ENCODE measurements at regions not wholly inside any gene's neighbourhood (a gene's known extent, or its start where the extent isn't known, plus 50 kb on each side); places are given as distances from the start of the nearest gene placed in this dataset.
A peak's percentile ranks its signal among the peaks of the same experiment; 100 is the strongest.

DNA sequence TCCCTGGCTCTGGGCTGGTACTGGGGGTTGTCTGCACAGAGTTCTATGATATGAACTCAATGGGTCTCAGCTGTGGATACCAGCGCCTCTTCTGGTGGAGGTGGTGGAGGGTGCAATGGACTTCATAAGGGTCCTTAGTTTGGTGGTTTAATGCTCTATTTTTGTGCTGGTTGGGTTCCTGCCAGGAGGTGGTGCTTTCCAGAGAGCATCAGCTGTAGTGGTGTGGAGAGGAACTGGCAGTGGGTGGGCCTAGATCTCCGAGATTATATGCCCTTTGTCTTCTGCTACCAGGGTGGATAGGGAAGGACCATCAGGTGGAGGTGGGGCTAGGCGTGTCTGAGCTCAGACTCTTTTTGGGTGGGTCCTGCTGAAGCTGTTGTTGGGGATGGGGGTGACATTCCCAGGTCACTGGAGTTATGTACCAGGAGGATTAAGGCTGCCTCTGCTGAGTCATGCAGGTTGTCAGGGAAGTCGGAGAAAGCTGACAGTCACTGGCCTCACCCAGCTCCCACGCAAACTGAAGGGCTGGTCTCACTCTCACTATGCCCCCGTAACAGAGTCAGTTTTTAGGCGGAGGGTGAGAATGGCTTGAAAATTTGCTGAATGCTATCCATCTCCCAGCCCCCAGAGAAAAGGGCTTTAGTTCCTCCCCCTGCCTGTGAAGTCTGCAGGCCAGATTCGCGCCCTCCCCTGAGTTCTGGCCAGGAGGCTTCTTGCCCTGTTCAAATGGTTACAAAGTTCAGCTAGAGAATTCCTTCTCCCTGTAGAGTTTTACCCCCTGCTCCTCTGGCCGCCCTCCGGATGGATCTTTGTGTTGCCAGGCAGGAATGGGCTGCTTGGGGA is 902.9 kb downstream of the LTN1 start:
- 86 to 91% methylated on average over 5 to 11 of the region's 11 CpGs for WGBS, 2 donors
- H3K27me3 ChIP-seq, result no peaks in the 10 kb centered on the region
- H3K4me3 ChIP-seq, result no peak overlapping the region
- peak in 1 of 2 donors; percentile 35 for ATAC-seq (ENCODE audit: low FRiP score in 2 of 2)
- TF ChIP-seq EP300 (IDR thresholded peaks at IDR 0.05) (no peak), POLR2A (IDR thresholded peaks at IDR 0.05) (no peak), POLR2AphosphoS5 (IDR thresholded peaks at IDR 0.05) (no peak)
- TF ChIP-seq, protein P1, sequence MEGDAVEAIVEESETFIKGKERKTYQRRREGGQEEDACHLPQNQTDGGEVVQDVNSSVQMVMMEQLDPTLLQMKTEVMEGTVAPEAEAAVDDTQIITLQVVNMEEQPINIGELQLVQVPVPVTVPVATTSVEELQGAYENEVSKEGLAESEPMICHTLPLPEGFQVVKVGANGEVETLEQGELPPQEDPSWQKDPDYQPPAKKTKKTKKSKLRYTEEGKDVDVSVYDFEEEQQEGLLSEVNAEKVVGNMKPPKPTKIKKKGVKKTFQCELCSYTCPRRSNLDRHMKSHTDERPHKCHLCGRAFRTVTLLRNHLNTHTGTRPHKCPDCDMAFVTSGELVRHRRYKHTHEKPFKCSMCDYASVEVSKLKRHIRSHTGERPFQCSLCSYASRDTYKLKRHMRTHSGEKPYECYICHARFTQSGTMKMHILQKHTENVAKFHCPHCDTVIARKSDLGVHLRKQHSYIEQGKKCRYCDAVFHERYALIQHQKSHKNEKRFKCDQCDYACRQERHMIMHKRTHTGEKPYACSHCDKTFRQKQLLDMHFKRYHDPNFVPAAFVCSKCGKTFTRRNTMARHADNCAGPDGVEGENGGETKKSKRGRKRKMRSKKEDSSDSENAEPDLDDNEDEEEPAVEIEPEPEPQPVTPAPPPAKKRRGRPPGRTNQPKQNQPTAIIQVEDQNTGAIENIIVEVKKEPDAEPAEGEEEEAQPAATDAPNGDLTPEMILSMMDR (IDR thresholded peaks at IDR 0.05), result no peak
- H3K4me1 ChIP-seq, result no peaks in the 10 kb centered on the region
- H3K27ac ChIP-seq, result no peak overlapping the region
- DNase-seq, result no peak
- no peaks in the 10 kb centered on the region for H3K9me3 ChIP-seq
- H3K36me3 ChIP-seq, result no peaks in the 10 kb centered on the region

DNA sequence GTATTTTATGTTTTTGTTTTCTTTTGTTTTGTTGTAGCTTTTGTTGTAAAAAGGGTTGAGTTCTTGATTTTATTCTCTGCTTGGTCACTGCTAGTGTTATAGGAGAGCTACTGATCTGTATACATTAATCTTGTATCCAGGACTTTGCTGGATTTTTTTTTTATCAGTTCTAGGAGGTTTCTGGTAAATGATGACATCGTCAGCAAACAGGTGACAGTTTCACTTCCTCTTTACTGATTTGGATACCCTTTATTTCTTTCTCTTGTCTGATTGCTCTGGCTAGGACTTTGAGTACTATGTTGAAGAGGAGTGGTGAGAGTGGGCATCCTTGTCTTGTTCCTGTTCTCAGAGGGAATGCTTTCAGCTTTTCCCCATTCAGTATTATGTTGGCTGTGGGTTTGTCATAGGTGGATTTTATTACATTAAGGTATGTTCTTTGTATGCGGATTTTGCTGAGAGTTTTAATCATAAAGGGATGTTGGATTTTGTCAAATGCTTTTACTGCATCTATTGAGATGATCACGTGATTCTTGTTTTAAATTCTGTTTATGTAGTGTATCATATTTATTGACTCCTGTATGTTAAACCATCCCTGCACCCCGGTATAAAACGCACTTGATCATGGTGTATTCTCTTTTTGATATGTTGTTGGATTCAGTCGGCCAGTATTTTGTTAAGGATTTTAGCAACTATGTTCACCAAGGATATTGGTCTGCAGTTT is 905.7 kb downstream of the LTN1 start:
- 93 to 94% methylated on average over 6 of the region's 6 CpGs for WGBS, 2 donors
- ATAC-seq (ENCODE audit: low FRiP score in 2 of 2) (no peak), DNase-seq (no peak)
- Histone ChIP-seq H3K4me1 (no peaks in the 10 kb centered on the region), H3K36me3 (no peaks in the 10 kb centered on the region), H3K27me3 (no peaks in the 10 kb centered on the region), H3K27ac (no peak overlapping the region), H3K4me3 (no peak overlapping the region), H3K9me3 (no peaks in the 10 kb centered on the region)
- TF ChIP-seq, protein P1 (IDR thresholded peaks at IDR 0.05), result no peak
- no peak for TF ChIP-seq EP300 (IDR thresholded peaks at IDR 0.05)
- TF ChIP-seq POLR2A (IDR thresholded peaks at IDR 0.05), result no peak
- no peak for TF ChIP-seq POLR2AphosphoS5 (IDR thresholded peaks at IDR 0.05)

DNA sequence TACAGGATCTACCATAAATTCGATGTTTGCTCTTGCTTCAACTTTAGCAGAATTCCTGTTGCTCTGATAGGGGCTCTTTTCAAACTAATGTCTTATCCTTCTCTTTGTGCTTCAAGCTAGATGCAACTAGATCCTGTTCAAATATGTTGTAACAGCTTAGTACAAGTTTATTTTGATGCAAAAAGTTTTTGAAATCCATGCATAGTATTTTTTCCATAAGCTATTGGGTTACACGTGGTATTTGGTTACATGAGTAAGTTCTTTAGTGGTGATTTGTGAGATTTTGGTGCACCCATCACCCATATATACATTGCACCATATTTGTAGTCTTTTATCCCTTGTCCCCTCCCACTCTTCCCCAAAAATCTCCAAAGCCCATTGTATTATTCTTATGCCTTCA is 907.7 kb downstream of the LTN1 start:
- H3K27ac ChIP-seq, result no peak overlapping the region
- H3K4me1 ChIP-seq, result no peaks in the 10 kb centered on the region
- H3K4me3 ChIP-seq, result no peak overlapping the region
- no peaks in the 10 kb centered on the region for H3K27me3 ChIP-seq
- 84 to 87% methylated on average over 2 of the region's 2 CpGs for WGBS, 2 donors
- DNase-seq (no peak), ATAC-seq (ENCODE audit: low FRiP score in 2 of 2) (no peak)
- no peaks in the 10 kb centered on the region for H3K36me3 ChIP-seq
- no peaks in the 10 kb centered on the region for H3K9me3 ChIP-seq
- TF ChIP-seq POLR2AphosphoS5 (IDR thresholded peaks at IDR 0.05), result no peak

DNA sequence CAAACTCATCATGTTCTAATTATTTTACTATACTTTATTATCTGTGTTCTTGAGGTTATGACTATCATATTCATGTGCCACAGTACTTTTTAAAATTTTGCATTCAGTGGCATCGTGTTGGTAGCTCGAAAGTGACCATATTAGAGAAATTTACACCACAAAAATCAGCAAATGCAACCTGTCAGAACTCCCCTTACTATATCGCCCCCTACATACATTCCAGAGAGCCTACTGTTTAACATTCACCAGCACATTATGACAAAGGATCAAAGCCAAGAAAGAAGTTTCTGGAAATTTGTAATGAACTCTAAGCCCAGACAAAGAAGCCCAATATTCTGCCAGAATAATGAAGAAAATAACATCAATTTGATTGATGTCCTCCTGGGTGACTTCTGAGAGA is 909.3 kb downstream of the LTN1 start:
- 92 to 93% methylated on average over 3 of the region's 3 CpGs for WGBS, 2 donors

DNA sequence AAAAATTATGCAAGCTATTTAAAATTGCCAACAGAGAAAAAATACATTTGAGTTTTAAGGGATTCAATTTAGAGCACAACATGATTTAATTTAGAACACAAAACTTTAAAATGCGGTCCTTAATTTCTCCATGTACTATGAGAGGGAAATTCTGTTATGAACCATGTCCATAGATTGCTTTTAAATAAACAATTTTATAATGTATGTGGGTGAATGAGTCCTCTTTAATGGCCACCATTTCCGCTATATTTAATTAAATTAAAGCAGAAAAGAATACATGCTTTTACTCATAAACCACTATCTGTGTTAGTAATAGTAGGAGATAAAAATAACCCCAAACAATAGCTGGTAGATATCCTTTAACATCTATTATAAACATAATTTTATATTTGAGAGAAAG is 914.6 kb downstream of the LTN1 start:
- whole genome bisulfite sequencing, 2 donors, result 95 to 96% methylated on average over 2 of the region's 2 CpGs
- ATAC-seq (ENCODE audit: low FRiP score in 2 of 2) (no peak), DNase-seq (no peak)
- Histone ChIP-seq H3K4me1 (no peaks in the 10 kb centered on the region), H3K27me3 (no peaks in the 10 kb centered on the region), H3K4me3 (no peak overlapping the region), H3K36me3 (no peaks in the 10 kb centered on the region), H3K9me3 (no peaks in the 10 kb centered on the region), H3K27ac (no peak overlapping the region)
- TF ChIP-seq, protein P1 (IDR thresholded peaks at IDR 0.05), result no peak
- no peak for TF ChIP-seq EP300 (IDR thresholded peaks at IDR 0.05)
- TF ChIP-seq POLR2AphosphoS5 (IDR thresholded peaks at IDR 0.05), result no peak
- no peak for TF ChIP-seq POLR2A (IDR thresholded peaks at IDR 0.05)

More for the DNA sequence above, 909.3 kb downstream of the LTN1 start:
- ATAC-seq (ENCODE audit: low FRiP score in 2 of 2) (no peak), DNase-seq (no peak)
- H3K36me3 ChIP-seq, result no peaks in the 10 kb centered on the region
- H3K4me3 ChIP-seq, result no peak overlapping the region
- no peaks in the 10 kb centered on the region for H3K4me1 ChIP-seq
- TF ChIP-seq POLR2A (IDR thresholded peaks at IDR 0.05), result no peak
- TF ChIP-seq, protein P1 (IDR thresholded peaks at IDR 0.05), result no peak
- TF ChIP-seq EP300 (IDR thresholded peaks at IDR 0.05), result no peak
- TF ChIP-seq POLR2AphosphoS5 (IDR thresholded peaks at IDR 0.05), result no peak
- H3K27ac ChIP-seq, result no peak overlapping the region
- no peaks in the 10 kb centered on the region for H3K27me3 ChIP-seq
- no peaks in the 10 kb centered on the region for H3K9me3 ChIP-seq
